ENCODE measurements at regions not wholly inside any gene's neighbourhood (a gene's known extent, or its start where the extent isn't known, plus 50 kb on each side); places are given as distances from the start of the nearest gene placed in this dataset.

- Histone ChIP-seq H3K27me3 (no peaks in the 10 kb centered on the region), H3K27ac (no peak overlapping the region), H3K4me3 (no peak overlapping the region), H3K36me3 (no peaks in the 10 kb centered on the region), H3K4me1 (no peaks in the 10 kb centered on the region), H3K9me3 (no peaks in the 10 kb centered on the region)
- no peak for DNase-seq (ENCODE audit: low spot score in 2 of 2)
- TF ChIP-seq CTCF (IDR thresholded peaks at IDR 0.05), result no peak
- TF ChIP-seq EP300 (IDR thresholded peaks at IDR 0.05), result no peak
- TF ChIP-seq POLR2A (IDR thresholded peaks at IDR 0.05), result no peak
- no peak for TF ChIP-seq POLR2AphosphoS5 (IDR thresholded peaks at IDR 0.05)
Measured at GRCh38 chr1:71196685-71197084, 115.8 kb upstream of the ZRANB2 start.

GRCh38 chr1:71193153-71193552 is 112.3 kb upstream of the ZRANB2 start:
- WGBS, result 69% methylated on average over 1 of the region's 1 CpG
- H3K9me3 ChIP-seq, result no peaks in the 10 kb centered on the region
- H3K4me3 ChIP-seq, result no peak overlapping the region
- H3K4me1 ChIP-seq, result no peaks in the 10 kb centered on the region
- no peak overlapping the region for H3K27ac ChIP-seq
- TF ChIP-seq CTCF (IDR thresholded peaks at IDR 0.05) (no peak), POLR2AphosphoS5 (IDR thresholded peaks at IDR 0.05) (no peak), POLR2A (IDR thresholded peaks at IDR 0.05) (no peak)
- no peaks in the 10 kb centered on the region for H3K36me3 ChIP-seq
- DNase-seq (ENCODE audit: low spot score in 2 of 2), result no peak
- H3K27me3 ChIP-seq, result no peaks in the 10 kb centered on the region

GRCh38 chr1:71191520-71191919 is 110.7 kb upstream of the ZRANB2 start:
- Histone ChIP-seq H3K4me1 (no peaks in the 10 kb centered on the region), H3K4me3 (no peak overlapping the region), H3K27ac (no peak overlapping the region), H3K27me3 (no peaks in the 10 kb centered on the region), H3K36me3 (no peaks in the 10 kb centered on the region), H3K9me3 (no peaks in the 10 kb centered on the region)
- no peak for DNase-seq (ENCODE audit: low spot score in 2 of 2)
- no peak for TF ChIP-seq EP300 (IDR thresholded peaks at IDR 0.05)
- no peak for TF ChIP-seq CTCF (IDR thresholded peaks at IDR 0.05)
- no peak for TF ChIP-seq POLR2A (IDR thresholded peaks at IDR 0.05)
- no peak for TF ChIP-seq POLR2AphosphoS5 (IDR thresholded peaks at IDR 0.05)
- WGBS, result 87% methylated on average over 1 of the region's 1 CpG

GRCh38 chr1:71190843-71191242 is 110.0 kb upstream of the ZRANB2 start:
- Histone ChIP-seq H3K4me3 (no peak overlapping the region), H3K9me3 (no peaks in the 10 kb centered on the region), H3K27me3 (no peaks in the 10 kb centered on the region), H3K4me1 (no peaks in the 10 kb centered on the region), H3K36me3 (no peaks in the 10 kb centered on the region), H3K27ac (no peak overlapping the region)
- no peak for TF ChIP-seq POLR2AphosphoS5 (IDR thresholded peaks at IDR 0.05)
- no peak for TF ChIP-seq CTCF (IDR thresholded peaks at IDR 0.05)
- TF ChIP-seq EP300 (IDR thresholded peaks at IDR 0.05), result no peak
- TF ChIP-seq POLR2A (IDR thresholded peaks at IDR 0.05), result no peak
- DNase-seq (ENCODE audit: low spot score in 2 of 2), result no peak
- 89% methylated on average over 5 of the region's 5 CpGs for WGBS

GRCh38 chr1:71184410-71184809 is 103.6 kb upstream of the ZRANB2 start:
- H3K4me1 ChIP-seq, result no peaks in the 10 kb centered on the region
- no peak overlapping the region for H3K27ac ChIP-seq
- H3K27me3 ChIP-seq, result no peaks in the 10 kb centered on the region
- no peak overlapping the region for H3K4me3 ChIP-seq
- H3K9me3 ChIP-seq, result no peaks in the 10 kb centered on the region
- TF ChIP-seq POLR2AphosphoS5 (IDR thresholded peaks at IDR 0.05), result no peak
- TF ChIP-seq POLR2A (IDR thresholded peaks at IDR 0.05), result no peak
- no peak for TF ChIP-seq EP300 (IDR thresholded peaks at IDR 0.05)
- TF ChIP-seq CTCF (IDR thresholded peaks at IDR 0.05), result no peak
- no peak for DNase-seq (ENCODE audit: low spot score in 2 of 2)
- no peaks in the 10 kb centered on the region for H3K36me3 ChIP-seq
- 97% methylated on average over 6 of the region's 6 CpGs for WGBS
